Chondrocyte (in vitro differentiated cells): ENCODE measurements at regions not wholly inside any gene's neighbourhood (a gene's known extent, or its start where the extent isn't known, plus 50 kb on each side); places are given as distances from the start of the nearest gene placed in this dataset.

ENCODE experiments used
- DNase-seq: peaks from one replicate; pipeline ENCODE4 v3.0.0; 2021; ENCODE audit warnings: mixed read lengths, low spot score
- H3K27ac Mint-ChIP-seq: one replicate; pipeline ENCODE4 v1.8.0; 2021; ENCODE audit warnings: mild to moderate bottlenecking, moderate library complexity, mixed read lengths; ENCODE audit not compliant: unreplicated experiment
- H3K27me3 Mint-ChIP-seq: 2 replicates; pipeline ENCODE4 v1.8.0; 2021; ENCODE audit warnings: low read depth, mixed read lengths
- H3K36me3 Mint-ChIP-seq: 2 replicates; pipeline ENCODE4 v1.8.0; 2021; ENCODE audit warnings: low read depth, mixed read lengths
- H3K4me1 Mint-ChIP-seq: 2 replicates; pipeline ENCODE4 v1.8.0; 2021; ENCODE audit warnings: low read depth, mild to moderate bottlenecking, mixed read lengths
- H3K4me3 Mint-ChIP-seq: one replicate; pipeline ENCODE4 v1.8.0; 2021; ENCODE audit warnings: mild to moderate bottlenecking, moderate library complexity, mixed read lengths; ENCODE audit not compliant: unreplicated experiment
- H3K9me3 Mint-ChIP-seq: 2 replicates; pipeline ENCODE4 v1.8.0; 2021; ENCODE audit warnings: low read depth, mixed read lengths
- TF ChIP-seq, protein P1 (sequence below): fragments of 200-600 bp; sonication (generic); IDR thresholded peaks from 2 replicates; pipeline ENCODE4 v1.5.0; 2021; ENCODE audit warnings: antibody characterized with exemption, mild to moderate bottlenecking, moderate library complexity

DNA sequence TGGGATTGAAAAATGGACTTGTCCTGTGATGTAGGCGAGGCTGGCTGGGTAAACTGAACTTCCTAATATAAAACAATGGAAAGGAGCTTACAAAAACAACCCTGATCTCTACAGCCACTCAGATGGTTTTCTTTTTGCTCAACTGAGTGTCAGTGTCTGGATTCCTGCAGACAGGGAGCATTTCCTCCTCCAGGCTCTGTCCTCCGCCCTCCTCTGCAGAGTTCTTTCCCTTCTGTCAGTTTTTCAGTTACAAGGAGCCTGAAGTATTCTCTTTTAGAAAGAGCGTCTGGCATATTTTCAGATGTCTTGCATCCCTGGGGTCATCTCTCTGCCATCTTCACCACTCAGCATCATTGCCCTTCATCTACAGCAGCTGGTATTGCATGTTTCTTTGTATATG, 50.0 kb upstream of the PITRM1 start:
- Mint-ChIP-seq H3K36me3 (no peaks in the 10 kb centered on the region), H3K4me3 (no peak overlapping the region), H3K4me1 (peaks cover 6% of the 10 kb centered on the region), H3K9me3 (peaks cover 2% of the 10 kb centered on the region), H3K27ac (no peak overlapping the region), H3K27me3 (no peaks in the 10 kb centered on the region)
- TF ChIP-seq, protein P1, sequence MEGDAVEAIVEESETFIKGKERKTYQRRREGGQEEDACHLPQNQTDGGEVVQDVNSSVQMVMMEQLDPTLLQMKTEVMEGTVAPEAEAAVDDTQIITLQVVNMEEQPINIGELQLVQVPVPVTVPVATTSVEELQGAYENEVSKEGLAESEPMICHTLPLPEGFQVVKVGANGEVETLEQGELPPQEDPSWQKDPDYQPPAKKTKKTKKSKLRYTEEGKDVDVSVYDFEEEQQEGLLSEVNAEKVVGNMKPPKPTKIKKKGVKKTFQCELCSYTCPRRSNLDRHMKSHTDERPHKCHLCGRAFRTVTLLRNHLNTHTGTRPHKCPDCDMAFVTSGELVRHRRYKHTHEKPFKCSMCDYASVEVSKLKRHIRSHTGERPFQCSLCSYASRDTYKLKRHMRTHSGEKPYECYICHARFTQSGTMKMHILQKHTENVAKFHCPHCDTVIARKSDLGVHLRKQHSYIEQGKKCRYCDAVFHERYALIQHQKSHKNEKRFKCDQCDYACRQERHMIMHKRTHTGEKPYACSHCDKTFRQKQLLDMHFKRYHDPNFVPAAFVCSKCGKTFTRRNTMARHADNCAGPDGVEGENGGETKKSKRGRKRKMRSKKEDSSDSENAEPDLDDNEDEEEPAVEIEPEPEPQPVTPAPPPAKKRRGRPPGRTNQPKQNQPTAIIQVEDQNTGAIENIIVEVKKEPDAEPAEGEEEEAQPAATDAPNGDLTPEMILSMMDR, result no peak
- DNase-seq, result no peak
